Transverse colon (tissue), 4 donors: ENCODE measurements at regions not wholly inside any gene's neighbourhood (a gene's known extent, or its start where the extent isn't known, plus 50 kb on each side); places are given as distances from the start of the nearest gene placed in this dataset.

Experiments used
- DNase-seq: peaks from one replicate; pipeline ENCODE4 v3.0.0-alpha.2; 2019
- H3K27ac ChIP-seq, 4 donors: fragments of 200-600 bp; sonication (generic); 2 replicates each; pipeline ENCODE4 v1.5.1; 2016 to 2018; ENCODE audit warnings: inconsistent platforms in 4 of 4
- H3K27me3 ChIP-seq: fragments of 200-600 bp; sonication (generic); 2 replicates; pipeline ENCODE4 v1.5.1; 2017; ENCODE audit warnings: inconsistent platforms
- H3K36me3 ChIP-seq, 4 donors: fragments of 200-600 bp; sonication (generic); 2 replicates each; pipeline ENCODE4 v1.5.1; 2017 to 2019; ENCODE audit warnings: inconsistent platforms in 4 of 4
- H3K4me1 ChIP-seq, 4 donors: fragments of 200-600 bp; sonication (generic); 2 replicates each; pipeline ENCODE4 v1.5.1; 2017 to 2020; ENCODE audit warnings: inconsistent platforms in 4 of 4
- H3K4me3 ChIP-seq, 4 donors: fragments of 200-600 bp; sonication (generic); 1 replicate in 1 of 4; 2 replicates in 3 of 4; pipeline versions ENCODE4 v1.5.1 to v1.6.1; 2017 to 2019; ENCODE audit warnings: inconsistent platforms in 4 of 4
- H3K9me3 ChIP-seq, 2 donors: fragments of 200-600 bp; sonication (generic); 2 replicates each; pipeline ENCODE4 v1.5.1; 2017 to 2019; ENCODE audit warnings: inconsistent platforms in 2 of 2
- EP300 ChIP-seq: sonication (generic); formaldehyde crosslinking; IDR thresholded peaks from one replicate; pipeline ENCODE4 v1.6.1; 2017; ENCODE audit warnings: antibody characterized with exemption, low read depth
- POLR2A ChIP-seq: fragments of 450-650 bp; IDR thresholded peaks from one replicate; pipeline ENCODE4 v1.6.1; 2016; ENCODE audit warnings: antibody characterized with exemption, mild to moderate bottlenecking, moderate library complexity
- POLR2AphosphoS5 ChIP-seq, 3 donors: sonication (generic); formaldehyde crosslinking; IDR thresholded peaks; one replicate each; pipeline ENCODE4 v1.6.1; 2016; ENCODE audit warnings: antibody characterized with exemption in 3 of 3
- WGBS, 2 donors: methylation state at CpG; one replicate each; pipeline ENCODE4 v1.1.5; 2018; ENCODE audit warnings: low coverage in 1 of 2; 5-methylcytosine and 5-hydroxymethylcytosine counted together
- in situ Hi-C, 4 donors: fragments of 200-750 bp; cut with MboI; loops; one replicate each; pipeline versions ENCODE4 v1.15.0 to v1.15.1; 2017; ENCODE audit warnings: low sequenced_read_pairs in 3 of 4, low pct_ligation_motif_present in 1 of 4, low pct_unique_long_range_greater_than_20kb in 1 of 4
- intact Hi-C: fragments of 100-400 bp; cut with DNase I; formaldehyde crosslinking; loops from one replicate; pipeline ENCODE4 v1.15.1; 2023; ENCODE audit warnings: low total_unique reads
- TF ChIP-seq, protein P1 (sequence below), 5 experiments: fragments of 200-600 bp in 3 of 5; fragments of 450-650 bp in 2 of 5; sonication (generic) in 3 of 5; IDR thresholded peaks; 1 replicate in 2 of 5; 2 replicates in 3 of 5; pipeline ENCODE4 v1.5.1; 2016 to 2017; ENCODE audit warnings: antibody characterized with exemption in 5 of 5, inconsistent platforms in 3 of 5, mild to moderate bottlenecking in 2 of 5, moderate library complexity in 1 of 5

DNA sequence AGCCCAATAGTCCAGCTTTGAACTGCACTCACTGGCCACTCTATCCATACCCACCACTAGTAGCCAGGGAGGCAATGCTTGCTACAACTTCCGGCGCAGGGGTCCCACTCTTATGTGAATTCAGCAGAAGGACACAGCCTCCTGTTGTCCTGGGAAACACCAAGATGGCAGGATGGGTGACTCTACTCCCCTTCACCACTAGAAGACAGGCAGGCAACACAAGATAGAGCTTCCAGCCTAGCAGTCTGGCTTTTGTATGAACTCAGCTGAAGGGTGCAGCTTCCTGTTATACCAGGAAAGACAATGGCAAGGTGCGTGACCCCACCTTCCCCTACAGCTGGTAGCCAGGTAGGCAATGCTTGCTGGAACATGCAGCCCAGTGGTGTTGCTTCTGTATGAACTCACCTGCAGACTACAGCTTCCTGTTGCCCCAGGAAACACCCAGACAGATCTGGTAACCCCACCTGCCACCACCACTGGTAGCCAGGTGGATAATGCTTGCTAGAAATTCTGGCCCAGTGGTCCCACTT is 205.2 kb upstream of the KIRREL3 start:
- 92% methylated on average over 3 of the region's 3 CpGs; no CpG with 5 or more reads in 1 of the 2 donors for WGBS, 2 donors
- in situ Hi-C loops (no loop called here), intact Hi-C loops (no loop called here)
- Histone ChIP-seq H3K27me3 (no peaks in the 10 kb centered on the region), H3K36me3 (no peaks in the 10 kb centered on the region), H3K27ac (no peak overlapping the region), H3K9me3 (peaks cover 0 to 5% of the 10 kb centered on the region in 2 donors), H3K4me3 (no peak overlapping the region), H3K4me1 (no peaks in the 10 kb centered on the region)
- TF ChIP-seq EP300 (no peak), POLR2AphosphoS5 (IDR thresholded peaks at IDR 0.05) (no peak), POLR2A (no peak)
- TF ChIP-seq, protein P1, sequence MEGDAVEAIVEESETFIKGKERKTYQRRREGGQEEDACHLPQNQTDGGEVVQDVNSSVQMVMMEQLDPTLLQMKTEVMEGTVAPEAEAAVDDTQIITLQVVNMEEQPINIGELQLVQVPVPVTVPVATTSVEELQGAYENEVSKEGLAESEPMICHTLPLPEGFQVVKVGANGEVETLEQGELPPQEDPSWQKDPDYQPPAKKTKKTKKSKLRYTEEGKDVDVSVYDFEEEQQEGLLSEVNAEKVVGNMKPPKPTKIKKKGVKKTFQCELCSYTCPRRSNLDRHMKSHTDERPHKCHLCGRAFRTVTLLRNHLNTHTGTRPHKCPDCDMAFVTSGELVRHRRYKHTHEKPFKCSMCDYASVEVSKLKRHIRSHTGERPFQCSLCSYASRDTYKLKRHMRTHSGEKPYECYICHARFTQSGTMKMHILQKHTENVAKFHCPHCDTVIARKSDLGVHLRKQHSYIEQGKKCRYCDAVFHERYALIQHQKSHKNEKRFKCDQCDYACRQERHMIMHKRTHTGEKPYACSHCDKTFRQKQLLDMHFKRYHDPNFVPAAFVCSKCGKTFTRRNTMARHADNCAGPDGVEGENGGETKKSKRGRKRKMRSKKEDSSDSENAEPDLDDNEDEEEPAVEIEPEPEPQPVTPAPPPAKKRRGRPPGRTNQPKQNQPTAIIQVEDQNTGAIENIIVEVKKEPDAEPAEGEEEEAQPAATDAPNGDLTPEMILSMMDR (IDR thresholded peaks at IDR 0.05): no peak
- DNase-seq: no peak

- WGBS, 2 donors: 25 to 29% methylated on average over 2 to 3 of the region's 3 CpGs
- H3K9me3 ChIP-seq: peaks cover 0 to 5% of the 10 kb centered on the region in 2 donors
- no peak for DNase-seq
- no peaks in the 10 kb centered on the region for H3K27me3 ChIP-seq
- H3K36me3 ChIP-seq: no peaks in the 10 kb centered on the region
- intact Hi-C loops: no loop called here
- H3K4me3 ChIP-seq: no peak overlapping the region
- no peaks in the 10 kb centered on the region for H3K4me1 ChIP-seq
- H3K27ac ChIP-seq: no peak overlapping the region
- in situ Hi-C loops: no loop called here
- TF ChIP-seq POLR2AphosphoS5 (IDR thresholded peaks at IDR 0.05): no peak
- no peak for TF ChIP-seq EP300
Observed at GRCh38 chr11:127203490-127203889, 202.9 kb upstream of the KIRREL3 start.

GRCh38 chr11:127202105-127202504 is 201.5 kb upstream of the KIRREL3 start:
- in situ Hi-C loops: no loop called here
- no peaks in the 10 kb centered on the region for H3K36me3 ChIP-seq
- no peak for DNase-seq
- no peaks in the 10 kb centered on the region for H3K27me3 ChIP-seq
- no peaks in the 10 kb centered on the region for H3K4me1 ChIP-seq
- H3K9me3 ChIP-seq: no peaks in the 10 kb centered on the region
- H3K27ac ChIP-seq: no peak overlapping the region
- intact Hi-C loops: no loop called here
- no peak overlapping the region for H3K4me3 ChIP-seq
- TF ChIP-seq EP300: no peak
- TF ChIP-seq, protein P1 (IDR thresholded peaks at IDR 0.05): no peak
- no peak for TF ChIP-seq POLR2A
- no peak for TF ChIP-seq POLR2AphosphoS5 (IDR thresholded peaks at IDR 0.05)

DNA sequence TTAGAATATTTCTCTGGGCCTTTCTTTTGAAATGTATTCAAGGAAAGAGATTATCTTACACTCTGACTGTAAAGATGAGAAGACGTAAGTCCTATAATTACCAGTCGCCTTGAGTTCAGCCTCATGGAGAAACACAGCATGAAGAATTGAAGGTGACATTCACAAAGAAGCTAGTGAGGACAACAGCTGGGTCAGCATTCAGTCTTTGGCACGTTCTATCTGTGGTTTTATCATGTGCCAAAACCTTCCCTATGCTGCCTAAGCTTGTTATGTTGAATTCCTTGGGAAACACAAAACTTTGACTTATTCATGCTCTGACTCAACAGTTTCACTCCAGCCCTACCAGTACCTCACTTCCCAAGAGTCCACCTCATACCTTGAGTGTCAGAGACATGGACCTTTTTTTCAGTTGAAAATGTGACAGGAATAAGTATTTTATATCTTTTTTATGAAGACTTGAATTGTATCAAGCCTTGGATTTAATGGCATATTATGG is 198.8 kb upstream of the KIRREL3 start:
- no peaks in the 10 kb centered on the region for H3K9me3 ChIP-seq
- DNase-seq: no peak
- 57 to 71% methylated on average over 2 to 3 of the region's 3 CpGs for WGBS, 2 donors
- no peak overlapping the region for H3K4me3 ChIP-seq
- H3K27ac ChIP-seq: no peak overlapping the region
- H3K27me3 ChIP-seq: no peaks in the 10 kb centered on the region
- in situ Hi-C loops (no loop called here), intact Hi-C loops (no loop called here)
- TF ChIP-seq, protein P1 (IDR thresholded peaks at IDR 0.05): no peak
- TF ChIP-seq POLR2A: no peak
- no peak for TF ChIP-seq EP300
- no peak for TF ChIP-seq POLR2AphosphoS5 (IDR thresholded peaks at IDR 0.05)
- H3K4me1 ChIP-seq: no peaks in the 10 kb centered on the region
- H3K36me3 ChIP-seq: no peaks in the 10 kb centered on the region

DNA sequence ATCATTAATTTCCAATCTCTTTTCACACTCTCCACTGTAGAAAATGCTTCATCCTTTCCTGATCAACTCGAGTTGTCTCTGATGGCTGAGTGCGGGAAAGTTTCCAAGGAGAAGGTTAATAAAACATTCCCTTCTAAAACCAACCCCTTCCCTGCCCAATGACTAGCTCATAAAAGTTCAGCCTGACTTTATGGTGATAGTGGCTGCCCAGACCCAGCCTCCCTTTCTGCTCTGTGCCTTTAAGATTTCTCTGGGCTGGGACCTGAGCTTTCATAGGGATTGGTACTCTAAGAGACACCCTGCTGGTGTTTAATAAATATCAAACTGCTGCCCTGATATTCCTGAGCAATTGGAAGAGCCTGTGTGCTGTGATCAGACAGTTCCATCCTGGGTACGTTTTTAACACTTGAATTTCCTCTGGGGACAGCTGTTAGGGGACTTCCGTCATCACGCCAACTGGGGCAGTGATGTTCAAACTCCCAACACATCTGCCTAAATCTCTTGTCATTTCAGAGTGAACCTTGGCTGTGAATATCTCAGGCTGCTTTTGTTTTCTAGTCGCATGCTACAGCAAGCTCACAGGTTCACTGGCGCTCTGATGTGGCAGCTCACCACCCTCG is 195.0 kb upstream of the KIRREL3 start:
- no peaks in the 10 kb centered on the region for H3K27me3 ChIP-seq
- no peak overlapping the region for H3K4me3 ChIP-seq
- in situ Hi-C loops (no loop called here), intact Hi-C loops (no loop called here)
- no peaks in the 10 kb centered on the region for H3K36me3 ChIP-seq
- no peaks in the 10 kb centered on the region for H3K9me3 ChIP-seq
- no peak for TF ChIP-seq EP300
- 38 to 45% methylated on average over 4 to 8 of the region's 8 CpGs for WGBS, 2 donors
- no peaks in the 10 kb centered on the region for H3K4me1 ChIP-seq
- H3K27ac ChIP-seq: no peak overlapping the region
- DNase-seq: no peak
